ENCODE measurements at regions not wholly inside any gene's neighbourhood (a gene's known extent, or its start where the extent isn't known, plus 50 kb on each side); places are given as distances from the start of the nearest gene placed in this dataset.

- TF ChIP-seq CTCF (IDR thresholded peaks at IDR 0.05 in 2 of 3, conservative IDR thresholded peaks at IDR 0.05 in 1 of 3; ENCODE audit: control insufficient read depth in 2 of 3, extremely low read depth in 1 of 3, insufficient read depth in 1 of 3, low read depth in 3 of 3, low read length in 3 of 3), result no peak
- no peak for TF ChIP-seq USF1 (IDR thresholded peaks at IDR 0.05; ENCODE audit: borderline replicate concordance, extremely low read length, insufficient read depth, low read depth, low read length)
- no peak for TF ChIP-seq REST (IDR thresholded peaks at IDR 0.05; ENCODE audit: low read depth, low read length)
- TF ChIP-seq SP1 (IDR thresholded peaks at IDR 0.05; ENCODE audit: low read depth, low read length), result no peak
- TF ChIP-seq EP300 (IDR thresholded peaks at IDR 0.05; ENCODE audit: borderline replicate concordance in 1 of 2, control insufficient read depth in 1 of 2, low read depth in 2 of 2, low read length in 2 of 2), result no peak
- no peak for TF ChIP-seq POLR2A (IDR thresholded peaks at IDR 0.05; ENCODE audit: low read depth, low read length)
- no peak for TF ChIP-seq ATF2 (IDR thresholded peaks at IDR 0.05; ENCODE audit: low read length)
- no peak for TF ChIP-seq SIN3A (IDR thresholded peaks at IDR 0.05; ENCODE audit: low read depth, low read length)
- TF ChIP-seq ZNF207 (IDR thresholded peaks at IDR 0.05; ENCODE audit: borderline replicate concordance), result no peak
- no peak for TF ChIP-seq CUX1 (IDR thresholded peaks at IDR 0.05; ENCODE audit: insufficient replicate concordance, low read depth, low read length)
Observed at GRCh38 chr11:98296091-98296880, 724.5 kb upstream of the CNTN5 start.

Data from GM12878 (cell line).